ENCODE measurements at regions not wholly inside any gene's neighbourhood (a gene's known extent, or its start where the extent isn't known, plus 50 kb on each side); places are given as distances from the start of the nearest gene placed in this dataset.

GRCh38 chr2:116073731-116074130 lies 1631.3 kb downstream of the DPP10 start:
- no peak overlapping the region for H3K4me2 ChIP-seq
- 2% methylated on average over 2 of the region's 2 CpGs for WGBS (ENCODE audit: missing lambda C conversion rate)
- no peaks in the 10 kb centered on the region for H3K4me1 ChIP-seq
- FAIRE-seq (no peak), DNase-seq (ENCODE audit: low read depth in 1 of 2, low spot score in 1 of 2) (no peak), ATAC-seq (no peak)
- CTCF ChIA-PET = no interaction called here
- no peak overlapping the region for H3K4me3 ChIP-seq
- TF ChIP-seq RCOR1 (IDR thresholded peaks at IDR 0.05; ENCODE audit: low read depth, low read length) (no peak), TFCP2L1 (CRISPR knock-in tag; IDR thresholded peaks at IDR 0.05) (no peak), ZNF302 (CRISPR knock-in tag; IDR thresholded peaks at IDR 0.05) (no peak), FOXS1 (CRISPR knock-in tag; IDR thresholded peaks at IDR 0.05) (no peak), POLR2A (IDR thresholded peaks at IDR 0.05; ENCODE audit: low read length) (no peak), RARB (CRISPR knock-in tag; IDR thresholded peaks at IDR 0.05) (no peak), NPAS2 (CRISPR knock-in tag; IDR thresholded peaks at IDR 0.05; ENCODE audit: borderline replicate concordance) (no peak), ZSCAN20 (CRISPR knock-in tag; IDR thresholded peaks at IDR 0.05) (no peak), CEBPB (IDR thresholded peaks at IDR 0.05) (no peak), FOSB (CRISPR knock-in tag; IDR thresholded peaks at IDR 0.05) (no peak), HMGXB4 (CRISPR knock-in tag; IDR thresholded peaks at IDR 0.05; ENCODE audit: borderline replicate concordance) (no peak), MAX (IDR thresholded peaks at IDR 0.05) (no peak), SREBF2 (IDR thresholded peaks at IDR 0.05) (no peak), EHMT2 (IDR thresholded peaks at IDR 0.05; ENCODE audit: low read depth) (no peak), POLR2AphosphoS2 (conservative IDR thresholded peaks at IDR 0.05; ENCODE audit: low read length) (no peak), RNF2 (IDR thresholded peaks at IDR 0.05; ENCODE audit: borderline replicate concordance, low read depth) (no peak), CBX2 (IDR thresholded peaks at IDR 0.05; ENCODE audit: borderline replicate concordance, low read depth) (no peak)
- H3K9me3 ChIP-seq = no peaks in the 10 kb centered on the region; the same call in 2 of the 3 replicates
- POLR2A ChIA-PET = no interaction called here
- no peak overlapping the region for H3K27ac ChIP-seq

- CTCF ChIA-PET = no interaction called here
- no peaks in the 10 kb centered on the region; the same call in 2 of the 3 replicates for H3K9me3 ChIP-seq
- no peak overlapping the region for H3K27ac ChIP-seq
- DNase-seq (ENCODE audit: low read depth in 1 of 2, low spot score in 1 of 2) (no peak), FAIRE-seq (no peak), ATAC-seq (no peak)
- H3K4me1 ChIP-seq = no peaks in the 10 kb centered on the region
- TF ChIP-seq BHLHE40 (IDR thresholded peaks at IDR 0.05; ENCODE audit: low read depth, low read length) = no peak
- TF ChIP-seq RCOR1 (IDR thresholded peaks at IDR 0.05; ENCODE audit: low read depth, low read length) = no peak
- no peak for TF ChIP-seq SREBF2 (IDR thresholded peaks at IDR 0.05)
- no peak for TF ChIP-seq HOXB5 (CRISPR knock-in tag; IDR thresholded peaks at IDR 0.05)
- no peak for TF ChIP-seq ZNF302 (CRISPR knock-in tag; IDR thresholded peaks at IDR 0.05)
- TF ChIP-seq SMC3 (IDR thresholded peaks at IDR 0.05) = no peak
- TF ChIP-seq RFX5 (IDR thresholded peaks at IDR 0.05) = no peak
- TF ChIP-seq POLR2AphosphoS2 (conservative IDR thresholded peaks at IDR 0.05; ENCODE audit: low read length) = no peak
- no peak for TF ChIP-seq RNF2 (IDR thresholded peaks at IDR 0.05; ENCODE audit: borderline replicate concordance, low read depth)
- TF ChIP-seq TP53 (CRISPR knock-in tag; IDR thresholded peaks at IDR 0.05) = no peak
- TF ChIP-seq MAX (IDR thresholded peaks at IDR 0.05) = no peak
- no peak for TF ChIP-seq KDM1A (IDR thresholded peaks at IDR 0.05; ENCODE audit: low read depth)
- TF ChIP-seq HDAC2 (IDR thresholded peaks at IDR 0.05) = no peak
- TF ChIP-seq MYC (IDR thresholded peaks at IDR 0.05; ENCODE audit: borderline replicate concordance, low read length) = no peak
- TF ChIP-seq HEYL (CRISPR knock-in tag; IDR thresholded peaks at IDR 0.05) = no peak
- TF ChIP-seq BCL3 (IDR thresholded peaks at IDR 0.05) = no peak
- no peak for TF ChIP-seq CBX2 (IDR thresholded peaks at IDR 0.05; ENCODE audit: borderline replicate concordance, low read depth)
- POLR2A ChIA-PET = no interaction called here
- 2% methylated on average over 4 of the region's 4 CpGs for WGBS (ENCODE audit: missing lambda C conversion rate)
- H3K4me3 ChIP-seq = no peak overlapping the region
- H3K4me2 ChIP-seq = no peak overlapping the region
Observed at GRCh38 chr2:116074161-116074560, 1631.7 kb downstream of the DPP10 start.

Measured in A549 (cell line).